H7 (cell line): ENCODE measurements at regions not wholly inside any gene's neighbourhood (a gene's known extent, or its start where the extent isn't known, plus 50 kb on each side); places are given as distances from the start of the nearest gene placed in this dataset.
A peak's percentile ranks its signal among the peaks of the same experiment; 100 is the strongest.
"Not testable (repeated sequence)": the region's sequence is repeated elsewhere in the genome, so short reads cannot be mapped to it uniquely, and the experiment has no call there.

Experiments used
- DNase-seq: peaks from one replicate; pipeline ENCODE4 v3.0.0; 2012
- H3K27me3 ChIP-seq: 2 replicates; pipeline ENCODE4 v1.6.0; 2011; ENCODE audit warnings: mild to moderate bottlenecking, low read length; ENCODE audit not compliant: control insufficient read depth, insufficient read depth
- H3K36me3 ChIP-seq: replicated peaks from 2 replicates; pipeline ENCODE4 v1.5.1; 2011; ENCODE audit warnings: low read length; ENCODE audit not compliant: control insufficient read depth, insufficient read depth
- H3K4me3 ChIP-seq: 2 replicates; pipeline ENCODE4 v1.5.1; 2011; ENCODE audit warnings: low read depth, mild to moderate bottlenecking, control low read depth, low read length, moderate library complexity; ENCODE audit not compliant: insufficient read depth

DNA sequence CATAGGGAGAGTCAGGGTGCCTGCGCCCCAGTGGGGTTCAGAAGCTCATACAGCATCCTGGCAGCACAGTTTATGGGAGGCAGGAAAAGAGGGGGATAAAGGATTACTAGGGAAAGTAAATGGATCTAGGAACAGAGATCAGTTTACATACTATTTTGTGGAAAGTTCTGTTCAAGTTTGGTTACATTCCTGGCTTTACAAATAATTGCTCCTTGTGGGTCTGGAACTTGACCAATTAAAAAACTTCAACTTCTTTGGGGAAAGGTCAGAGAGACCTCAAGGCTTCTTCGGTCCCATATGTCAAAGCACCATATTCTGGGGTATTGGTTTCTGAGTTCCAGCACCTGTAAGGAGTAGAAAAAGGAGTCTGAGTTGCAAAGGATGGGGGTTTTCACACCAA, 64.1 kb downstream of the ZDHHC19 start:
- no peaks in the 10 kb centered on the region for H3K36me3 ChIP-seq

DNA sequence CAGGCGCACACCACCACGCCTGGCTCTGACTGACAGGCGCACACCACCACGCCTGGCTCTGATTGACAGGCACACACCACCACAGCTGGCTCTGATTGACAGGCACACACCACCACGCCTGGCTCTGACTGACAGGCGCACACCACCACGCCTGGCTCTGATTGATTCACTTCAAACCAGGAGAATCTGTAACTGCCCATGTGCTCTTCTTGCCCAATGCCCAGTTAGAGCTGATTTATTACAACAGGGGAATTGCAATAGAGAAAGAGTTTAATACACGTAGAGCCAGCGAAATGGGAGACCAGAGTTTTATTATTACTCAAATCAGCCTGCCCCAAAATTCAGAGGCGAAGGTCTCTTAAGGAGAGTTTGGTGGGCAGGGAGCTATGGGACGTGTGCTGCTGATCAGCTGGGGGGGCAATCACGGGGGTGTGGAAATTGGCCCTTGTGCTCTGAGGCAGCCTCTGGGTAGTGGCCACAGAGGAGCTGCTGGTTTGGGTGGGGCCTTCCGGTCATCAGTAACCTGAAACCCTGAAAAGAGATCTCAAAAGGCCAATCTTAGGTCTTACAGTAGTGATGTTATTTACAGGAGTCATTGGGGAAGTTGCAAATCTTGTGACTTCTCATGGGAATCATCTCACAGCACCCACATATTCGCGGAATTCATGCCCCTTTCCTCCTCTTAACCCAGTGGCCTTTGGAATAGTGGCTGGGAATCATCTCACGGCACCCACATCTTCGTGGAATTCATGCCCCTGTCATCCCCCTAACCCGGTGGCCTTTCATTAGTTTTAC, 63.8 kb upstream of the TFRC start:
- Histone ChIP-seq H3K27me3 (no peaks in the 10 kb centered on the region), H3K36me3 (no peaks in the 10 kb centered on the region), H3K4me3 (no peak overlapping the region)
- DNase-seq = no peak

More for the DNA sequence above, 64.1 kb downstream of the ZDHHC19 start:
- Histone ChIP-seq H3K27me3 (no peaks in the 10 kb centered on the region), H3K4me3 (no peak overlapping the region)
- no peak for DNase-seq

DNA sequence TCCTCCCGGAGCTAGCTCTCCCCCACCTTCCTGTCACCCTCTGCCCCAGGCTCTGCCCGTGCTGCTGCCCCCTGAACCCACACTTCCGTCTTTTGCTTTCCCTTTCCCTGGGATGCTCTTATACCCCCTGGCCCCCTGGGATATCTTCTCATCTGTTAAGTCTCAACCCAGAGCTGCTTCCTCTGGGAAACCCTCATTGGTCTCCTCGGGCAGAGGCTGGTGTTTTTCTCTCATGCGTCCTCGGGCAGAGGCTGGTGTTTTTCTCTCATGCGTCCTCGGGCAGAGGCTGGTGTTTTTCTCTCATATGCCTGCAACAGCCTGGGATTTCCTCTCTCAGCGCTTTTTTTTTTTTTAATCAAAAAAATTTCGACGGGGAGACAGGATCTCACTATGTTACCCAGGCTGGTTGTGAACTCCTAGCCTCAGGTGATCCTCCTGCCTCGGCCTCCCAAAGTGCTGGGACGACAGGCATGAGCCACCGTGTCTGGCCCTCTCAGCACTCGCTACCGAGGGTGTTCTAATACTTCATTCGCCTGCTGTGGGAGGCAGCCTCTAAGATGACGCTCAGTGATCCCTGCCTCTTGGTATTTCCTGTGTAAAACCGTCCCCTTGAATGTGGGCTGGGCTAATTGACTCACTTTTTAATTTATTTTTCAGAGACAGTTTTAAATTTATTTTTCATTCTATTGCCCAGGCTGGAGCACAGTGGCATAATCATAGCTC, 62.7 kb upstream of the TFRC start:
- no peak for DNase-seq
- Histone ChIP-seq H3K4me3 (no peak overlapping the region), H3K36me3 (no peaks in the 10 kb centered on the region), H3K27me3 (no peaks in the 10 kb centered on the region)

DNA sequence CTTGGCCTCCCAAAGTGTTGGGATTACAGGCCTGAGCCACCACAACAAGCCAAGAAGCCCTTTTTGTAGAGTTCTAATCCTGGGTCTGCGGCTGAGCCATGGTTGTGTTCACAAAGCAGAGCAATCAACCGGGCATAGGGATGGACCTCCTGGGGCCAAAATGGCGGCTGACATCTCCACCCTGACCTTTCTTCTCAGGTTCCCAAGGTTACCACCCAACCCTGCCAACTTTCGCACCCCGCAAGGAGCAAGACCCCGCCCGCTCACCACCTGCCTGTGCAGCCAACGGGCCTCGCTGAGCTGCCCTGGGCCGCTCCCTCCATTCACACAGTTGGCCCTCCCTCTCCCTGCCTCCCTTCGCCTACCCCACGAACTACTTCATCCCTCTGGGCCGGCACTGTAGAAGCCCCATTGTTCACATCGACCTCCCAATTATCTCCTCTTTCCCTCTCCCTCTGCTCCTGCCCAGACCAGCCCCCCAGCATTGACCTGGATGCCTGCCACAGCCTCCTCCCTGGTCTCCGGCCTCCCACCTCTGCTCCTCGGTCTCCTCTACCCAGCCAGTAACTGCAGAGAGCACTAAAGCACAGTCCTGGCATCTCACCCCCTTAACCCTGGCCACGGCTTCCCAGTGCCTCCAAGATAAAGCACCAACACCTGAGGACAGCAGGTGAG, 62.0 kb upstream of the TFRC start:
- no peak overlapping the region for H3K4me3 ChIP-seq
- H3K27me3 ChIP-seq = no peaks in the 10 kb centered on the region
- no peaks in the 10 kb centered on the region for H3K36me3 ChIP-seq
- DNase-seq = no peak

DNA sequence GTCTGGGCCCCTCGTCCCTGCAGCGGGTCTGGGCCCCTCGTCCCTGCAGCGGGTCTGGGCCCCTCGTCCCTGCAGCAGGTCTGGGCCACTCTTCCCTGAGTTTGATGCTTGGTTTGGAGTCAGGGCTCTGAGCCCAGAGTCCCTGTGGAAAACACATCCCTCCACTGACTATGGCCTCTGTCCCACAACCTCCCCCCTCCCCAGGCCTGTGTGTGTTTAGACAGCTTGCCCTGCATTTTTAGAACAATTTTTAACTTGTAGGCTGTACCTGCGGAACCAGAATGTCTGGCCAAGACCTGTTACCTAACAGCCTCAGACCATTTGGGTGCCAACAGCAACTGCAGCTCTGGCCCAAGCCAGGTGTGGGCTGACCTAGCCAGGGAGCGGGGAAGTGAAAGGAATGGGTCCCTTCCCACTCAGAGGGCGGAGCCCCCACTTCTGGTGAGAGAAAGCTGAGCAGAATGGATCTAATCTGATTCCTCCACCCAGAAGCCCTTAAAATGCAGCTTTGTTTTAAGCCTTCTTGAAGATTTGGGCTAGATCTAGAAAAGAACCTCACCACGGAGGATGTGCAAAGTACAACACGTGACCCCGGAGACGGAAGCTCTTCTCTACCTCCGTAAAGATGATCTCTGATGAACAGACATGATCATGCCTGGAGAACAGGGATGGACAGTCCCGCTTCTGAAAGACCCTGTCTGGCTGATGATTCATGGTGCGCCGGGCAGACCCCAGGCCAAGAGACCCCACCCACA, 60.5 kb upstream of the TFRC start:
- H3K36me3 ChIP-seq = no peaks in the 10 kb centered on the region
- H3K27me3 ChIP-seq = no peaks in the 10 kb centered on the region
- no peak overlapping the region for H3K4me3 ChIP-seq
- no peak for DNase-seq

DNA sequence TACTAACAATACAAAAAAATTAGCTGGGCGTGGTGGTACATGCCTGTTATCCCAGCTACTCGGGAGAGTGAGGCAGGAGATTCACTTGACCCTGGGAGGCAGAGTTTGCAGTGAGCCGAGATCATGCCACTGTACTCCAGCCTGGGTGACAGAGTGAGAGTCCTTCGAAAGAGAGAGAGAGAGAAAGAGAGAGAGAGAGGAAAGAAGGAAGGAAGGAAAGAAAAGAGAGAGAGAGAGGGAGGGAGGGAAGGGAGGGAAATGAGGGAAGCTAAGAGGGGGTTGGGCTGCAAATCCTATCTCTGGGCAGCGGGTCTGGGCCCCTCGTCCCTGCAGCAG, 59.9 kb upstream of the TFRC start:
- DNase-seq = no peak
- Histone ChIP-seq H3K27me3 (no peaks in the 10 kb centered on the region), H3K36me3 (no peaks in the 10 kb centered on the region), H3K4me3 (no peak overlapping the region)

DNA sequence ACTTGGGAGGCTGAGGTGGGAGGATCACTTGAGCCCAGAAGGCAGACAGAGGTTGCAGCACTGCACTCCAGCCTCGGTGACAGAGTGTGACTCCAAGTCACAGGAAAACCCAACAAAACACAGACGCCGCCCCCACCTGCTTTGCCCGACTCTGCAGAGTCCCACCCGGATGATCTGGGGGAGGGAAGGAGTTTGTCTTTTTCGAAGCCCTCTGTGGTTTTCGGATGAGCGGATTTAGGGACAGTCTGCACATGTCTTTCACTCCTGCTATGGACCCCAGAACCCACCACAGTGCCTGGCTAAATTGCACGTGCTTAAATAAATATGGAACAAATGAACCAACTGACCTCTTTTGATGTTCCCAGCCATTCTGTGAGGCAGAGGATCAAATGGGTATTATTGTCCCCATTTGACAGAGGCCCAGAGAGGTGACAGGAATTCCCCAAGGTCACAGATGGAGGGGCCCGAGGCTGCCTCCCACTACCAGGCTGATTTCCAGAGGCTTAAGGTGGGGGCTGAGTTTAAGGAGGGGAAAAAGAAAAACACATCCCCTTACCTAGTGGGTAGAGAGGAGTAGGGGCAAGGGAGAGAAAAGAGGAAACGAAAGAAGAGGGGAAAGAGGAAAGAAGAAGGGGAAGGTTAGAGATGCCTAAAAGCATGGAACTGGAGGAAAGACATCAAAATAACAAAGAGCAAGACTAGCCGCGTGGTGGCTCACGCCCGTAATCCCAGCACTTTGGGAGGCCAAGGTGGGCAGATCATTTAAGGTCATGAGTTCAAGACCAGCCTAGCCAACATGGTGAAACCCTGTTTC, 59.4 kb upstream of the TFRC start:
- H3K4me3 ChIP-seq = no peak overlapping the region
- H3K36me3 ChIP-seq = no peaks in the 10 kb centered on the region
- H3K27me3 ChIP-seq = no peaks in the 10 kb centered on the region
- DNase-seq = peak; percentile 8

DNA sequence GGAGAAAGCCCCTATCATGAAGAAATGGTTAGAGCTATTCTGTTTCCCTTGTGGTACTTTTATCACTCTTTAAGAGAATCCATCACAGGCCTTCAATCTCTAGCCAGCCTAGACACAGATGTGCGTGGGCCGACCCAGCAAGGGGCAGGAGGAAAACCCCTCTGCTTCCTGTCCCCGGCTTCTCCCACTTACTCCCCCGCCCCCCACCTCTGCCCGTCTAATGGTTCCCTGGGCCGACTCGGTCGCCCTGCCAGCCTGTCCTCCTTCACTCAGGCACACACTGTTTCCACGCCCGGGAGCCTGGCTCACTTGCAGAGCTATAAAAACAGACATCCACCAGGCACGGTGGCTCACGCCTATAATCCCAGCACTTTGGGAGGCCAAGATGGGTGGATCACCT, 58.3 kb upstream of the TFRC start:
- peak; percentile 41 for DNase-seq
- Histone ChIP-seq H3K4me3 (no peak overlapping the region), H3K36me3 (no peaks in the 10 kb centered on the region), H3K27me3 (no peaks in the 10 kb centered on the region)

DNA sequence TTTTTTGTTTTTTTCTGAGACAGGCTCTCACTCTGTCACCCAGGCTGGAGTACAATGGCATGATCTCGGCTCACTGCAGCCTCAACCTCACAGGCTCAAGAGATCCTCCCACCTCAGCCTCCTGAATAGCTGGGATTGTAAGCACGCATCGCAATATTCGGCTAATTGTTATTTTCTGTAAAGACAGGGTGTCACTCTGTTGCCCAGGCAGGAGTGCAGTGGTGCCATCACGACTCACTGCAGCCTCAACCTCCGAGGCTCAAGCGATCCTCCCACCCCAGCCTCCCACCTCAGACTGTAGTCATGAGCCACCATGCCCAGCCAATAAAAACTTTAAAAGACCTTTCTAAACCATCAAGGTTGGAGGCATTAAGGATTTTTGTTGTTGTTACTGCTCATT, 57.4 kb upstream of the TFRC start:
- Histone ChIP-seq H3K27me3 (no peaks in the 10 kb centered on the region), H3K36me3 (no peaks in the 10 kb centered on the region), H3K4me3 (no peak overlapping the region)
- no peak for DNase-seq

DNA sequence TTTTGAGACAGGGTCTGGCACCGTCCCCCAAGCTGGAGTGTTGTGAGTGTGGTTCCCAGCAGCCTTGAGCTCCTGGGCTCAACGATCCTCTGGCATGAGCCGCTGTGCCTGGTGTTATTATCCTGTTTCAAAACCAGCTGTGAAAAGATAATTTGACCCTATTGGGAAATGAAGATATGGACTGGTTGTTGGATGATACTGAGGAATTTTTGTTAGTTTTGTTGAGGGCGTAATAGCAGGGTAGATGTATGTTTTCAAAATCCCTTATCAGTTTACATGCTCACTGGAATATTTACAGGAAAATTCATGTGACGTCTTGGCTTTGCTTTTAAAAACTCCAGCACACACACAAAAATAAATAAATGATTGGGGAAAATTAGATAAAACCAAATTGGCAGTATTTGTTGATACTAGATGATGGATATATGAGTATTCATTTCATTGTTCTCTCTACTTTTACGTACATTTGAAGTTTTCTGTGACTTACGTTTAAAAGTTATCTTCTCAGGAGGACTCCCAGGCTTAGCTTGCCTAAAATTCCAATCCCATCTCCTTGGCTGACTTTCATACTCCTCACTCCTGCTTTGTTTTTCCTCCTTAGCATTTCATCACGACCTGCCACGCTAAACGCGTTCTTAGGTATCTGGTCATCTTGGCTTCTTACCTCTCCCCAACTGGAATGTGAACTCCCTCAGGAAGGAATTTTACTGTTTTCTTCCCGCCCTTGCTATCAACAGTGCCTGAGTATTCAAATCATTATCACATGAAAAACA, 56.8 kb upstream of the TFRC start:
- no peaks in the 10 kb centered on the region for H3K36me3 ChIP-seq
- no peak overlapping the region for H3K4me3 ChIP-seq
- DNase-seq = peak; percentile 72
- no peaks in the 10 kb centered on the region for H3K27me3 ChIP-seq

DNA sequence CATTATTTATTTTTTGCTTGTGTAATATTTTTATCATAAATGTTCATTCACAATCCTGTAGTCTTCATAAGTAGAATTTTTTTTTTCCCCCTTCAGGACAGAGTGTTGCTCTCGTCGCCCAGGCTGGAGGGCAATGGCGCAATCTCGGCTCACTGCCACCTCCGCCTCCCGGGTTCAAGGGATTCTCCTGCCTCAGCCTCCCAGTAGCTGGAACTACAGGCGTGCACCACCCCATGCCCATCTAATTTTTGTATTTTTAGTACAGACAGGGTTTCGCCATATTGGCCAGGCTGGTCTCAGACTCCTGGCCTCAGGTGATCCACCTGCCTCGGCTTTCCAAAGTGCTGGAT, 54.7 kb upstream of the TFRC start:
- not testable (repeated sequence) for DNase-seq, H3K36me3 ChIP-seq, H3K27me3 ChIP-seq, H3K4me3 ChIP-seq

DNA sequence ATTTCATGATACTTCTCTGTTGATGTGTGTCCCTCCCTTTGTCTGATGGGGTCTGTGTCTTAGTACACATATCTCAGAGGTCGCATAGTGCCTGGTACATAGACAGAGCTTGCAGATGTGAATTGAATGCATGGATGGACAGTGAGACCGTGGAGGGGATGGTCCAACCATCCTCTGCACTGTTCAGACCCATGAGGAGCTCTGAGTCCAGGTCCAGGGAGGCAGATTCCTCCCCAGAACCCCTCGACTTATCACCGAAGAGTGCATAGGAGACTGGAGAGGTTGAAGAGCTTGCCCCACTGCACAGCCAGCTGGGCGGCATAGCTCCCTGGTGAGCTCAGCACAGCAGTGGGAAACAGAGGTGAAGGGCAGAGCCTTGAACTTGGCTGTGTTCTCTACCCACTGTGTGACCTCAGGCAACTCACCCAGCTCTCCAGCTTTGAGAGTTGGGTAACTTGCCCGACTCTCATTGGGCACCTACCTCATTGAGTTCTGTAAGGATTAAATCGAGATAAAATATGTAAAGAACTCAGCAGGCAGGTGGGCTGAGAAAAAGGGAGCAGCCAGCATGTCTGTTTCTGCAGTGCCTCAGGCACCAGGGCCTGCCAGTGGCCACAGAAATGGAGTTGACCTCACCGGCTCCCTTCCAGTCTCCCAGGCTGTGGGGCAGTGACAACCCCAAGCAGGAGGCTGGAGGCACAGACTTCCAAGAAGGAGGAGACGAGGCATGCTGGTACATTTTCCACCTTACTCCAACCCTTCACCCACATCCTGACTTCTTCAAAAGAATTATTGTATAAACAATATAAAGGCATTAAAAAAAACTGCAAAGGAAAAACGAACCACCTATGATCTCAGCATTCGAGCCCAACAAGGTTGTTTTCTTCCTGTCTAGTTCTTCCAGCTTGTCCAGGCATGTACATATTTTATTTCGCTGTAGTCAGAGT, 54.1 kb upstream of the TFRC start:
- H3K27me3 ChIP-seq = no peaks in the 10 kb centered on the region
- no peaks in the 10 kb centered on the region for H3K36me3 ChIP-seq
- H3K4me3 ChIP-seq = no peak overlapping the region
- peak; percentile 39 for DNase-seq

DNA sequence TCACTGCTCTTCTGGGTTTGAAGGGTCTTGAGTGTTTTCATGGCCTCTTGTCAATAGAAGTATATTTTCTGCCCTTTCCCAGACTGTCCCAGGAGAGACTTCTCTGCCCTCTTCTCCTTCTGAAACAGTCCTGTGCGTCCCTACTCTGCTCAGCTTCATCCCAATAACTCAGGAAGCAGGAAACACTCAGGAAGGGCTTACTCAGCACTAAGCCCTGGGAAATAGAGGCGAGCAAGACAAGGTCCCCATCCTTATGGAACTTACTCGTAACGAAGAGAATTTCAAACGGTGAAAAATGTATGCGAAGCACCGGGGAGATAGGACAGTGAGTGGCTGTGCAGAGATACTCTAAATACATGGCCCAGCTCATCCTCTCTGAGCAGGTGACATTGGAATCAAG, 52.8 kb upstream of the TFRC start:
- peak; percentile 23 for DNase-seq
- Histone ChIP-seq H3K27me3 (no peaks in the 10 kb centered on the region), H3K4me3 (no peak overlapping the region), H3K36me3 (no peaks in the 10 kb centered on the region)
